NCI-H774 (cell line): ENCODE measurements at regions not wholly inside any gene's neighbourhood (a gene's known extent, or its start where the extent isn't known, plus 50 kb on each side); places are given as distances from the start of the nearest gene placed in this dataset.

ENCODE experiments used
- DNase-seq: peaks from one replicate; lab custom pipeline; 2025; lab: John Stamatoyannopoulos, UW

DNA sequence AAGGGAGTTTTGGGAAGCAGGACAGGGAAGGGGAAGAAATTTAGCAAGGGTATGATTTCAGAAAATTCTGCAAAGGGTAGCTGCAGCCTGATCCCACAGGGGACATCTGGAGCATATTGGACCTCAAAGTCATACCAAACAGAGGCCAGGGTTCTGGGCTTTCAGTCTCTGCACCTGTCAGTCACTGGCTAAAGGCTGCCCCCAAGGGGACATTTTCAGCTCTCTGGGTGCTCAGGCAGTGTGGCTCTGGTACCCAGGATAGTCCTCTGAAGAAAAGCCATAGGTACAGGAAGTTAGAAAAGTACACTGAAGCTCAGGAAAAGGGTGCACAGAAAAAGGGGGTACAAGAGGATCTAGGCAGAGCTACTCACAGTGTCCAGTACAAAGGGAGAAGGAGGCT, 149.2 kb downstream of the INSIG2 start:
- no peak for DNase-seq

DNA sequence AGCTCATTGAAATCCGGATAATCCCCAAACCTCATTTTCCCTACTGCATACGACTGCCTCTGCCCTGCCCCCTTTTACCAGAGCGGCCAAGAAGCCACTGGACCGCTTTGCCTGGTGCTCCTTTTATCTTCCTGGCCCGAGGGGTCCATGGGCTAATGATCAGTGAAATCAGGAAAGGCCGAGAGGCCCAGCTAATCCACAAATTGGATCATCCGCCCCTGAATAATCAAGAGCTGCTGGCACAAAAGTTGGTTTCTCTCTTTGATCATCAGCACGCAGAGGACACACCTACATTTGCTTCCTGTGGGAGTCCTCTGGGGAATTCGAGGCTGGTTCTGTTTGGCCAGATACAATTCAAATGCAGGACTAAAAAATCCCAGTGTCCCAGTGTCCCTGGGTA, 144.5 kb downstream of the INSIG2 start:
- DNase-seq = no peak

- DNase-seq = no peak
Observed at GRCh38 chr2:118232391-118232790, 144.1 kb downstream of the INSIG2 start.

DNA sequence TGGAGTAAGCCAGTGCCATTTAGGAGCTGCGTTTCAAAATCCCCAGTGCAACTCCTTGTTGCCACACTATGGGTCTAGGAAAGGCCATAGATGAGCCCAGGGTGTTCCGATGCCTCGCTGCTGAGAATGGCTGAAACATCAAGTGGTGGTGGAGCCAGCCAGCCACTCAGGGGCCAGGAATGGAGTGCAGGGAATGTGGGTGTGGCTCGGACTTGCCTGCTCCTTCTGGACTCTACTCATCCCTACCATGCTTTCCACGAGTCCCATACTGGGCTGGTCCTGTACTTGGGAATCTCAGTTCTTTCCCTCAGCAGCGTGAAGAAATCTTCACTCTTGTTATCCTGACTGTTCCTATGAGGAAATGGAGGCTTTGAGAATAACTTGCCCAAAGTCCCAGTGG, 143.5 kb downstream of the INSIG2 start:
- no peak for DNase-seq

GRCh38 chr2:118227698-118228508, 139.6 kb downstream of the INSIG2 start:
- no peak for DNase-seq

DNA sequence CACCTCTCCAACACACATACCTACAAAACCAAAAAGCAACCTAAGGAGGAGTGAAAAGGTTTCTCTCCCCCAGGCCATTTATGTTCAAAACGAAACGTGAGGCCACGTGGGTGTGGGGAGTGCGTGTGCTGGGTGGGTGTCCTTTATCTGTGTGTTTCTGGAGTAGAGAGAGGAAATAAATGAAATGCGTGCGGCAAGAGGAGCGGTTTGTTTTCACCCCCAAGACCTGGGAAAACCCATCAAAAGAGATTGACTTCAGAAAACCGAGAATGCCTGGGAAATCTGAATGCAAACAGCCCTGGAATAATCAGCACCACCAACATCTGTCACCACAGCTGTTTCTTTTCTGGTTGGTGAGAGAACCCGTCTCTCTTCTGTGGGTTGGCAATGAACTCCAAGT, 137.4 kb downstream of the INSIG2 start:
- no peak for DNase-seq

- DNase-seq = no peak
Observed at GRCh38 chr2:118224895-118225311, 136.6 kb downstream of the INSIG2 start.

GRCh38 chr2:118223992-118224894, 136.0 kb downstream of the INSIG2 start:
- no peak for DNase-seq

DNA sequence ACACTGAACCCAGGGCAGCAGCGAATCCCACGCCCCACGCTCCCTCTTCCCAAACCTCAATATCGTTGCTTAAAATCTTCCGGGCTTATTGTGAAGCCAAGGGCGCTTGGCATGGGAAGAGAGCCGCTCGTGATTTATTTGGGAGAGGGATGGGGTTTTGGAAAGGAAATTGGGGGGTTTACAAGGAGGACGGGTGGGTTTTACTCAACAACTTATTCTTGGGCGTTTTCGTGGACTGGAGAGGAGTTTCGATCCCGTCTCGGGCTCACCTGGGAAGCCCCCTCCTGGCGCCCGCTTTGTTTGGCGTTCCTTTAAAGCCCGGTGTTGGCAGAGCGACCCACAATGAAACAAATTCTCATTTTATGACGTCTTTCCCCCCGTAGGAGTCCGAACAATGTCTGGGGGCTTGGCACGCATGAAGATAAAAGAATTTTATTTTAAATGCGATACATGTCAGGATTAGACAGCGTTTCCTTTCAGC, 135.3 kb downstream of the INSIG2 start:
- no peak for DNase-seq

DNA sequence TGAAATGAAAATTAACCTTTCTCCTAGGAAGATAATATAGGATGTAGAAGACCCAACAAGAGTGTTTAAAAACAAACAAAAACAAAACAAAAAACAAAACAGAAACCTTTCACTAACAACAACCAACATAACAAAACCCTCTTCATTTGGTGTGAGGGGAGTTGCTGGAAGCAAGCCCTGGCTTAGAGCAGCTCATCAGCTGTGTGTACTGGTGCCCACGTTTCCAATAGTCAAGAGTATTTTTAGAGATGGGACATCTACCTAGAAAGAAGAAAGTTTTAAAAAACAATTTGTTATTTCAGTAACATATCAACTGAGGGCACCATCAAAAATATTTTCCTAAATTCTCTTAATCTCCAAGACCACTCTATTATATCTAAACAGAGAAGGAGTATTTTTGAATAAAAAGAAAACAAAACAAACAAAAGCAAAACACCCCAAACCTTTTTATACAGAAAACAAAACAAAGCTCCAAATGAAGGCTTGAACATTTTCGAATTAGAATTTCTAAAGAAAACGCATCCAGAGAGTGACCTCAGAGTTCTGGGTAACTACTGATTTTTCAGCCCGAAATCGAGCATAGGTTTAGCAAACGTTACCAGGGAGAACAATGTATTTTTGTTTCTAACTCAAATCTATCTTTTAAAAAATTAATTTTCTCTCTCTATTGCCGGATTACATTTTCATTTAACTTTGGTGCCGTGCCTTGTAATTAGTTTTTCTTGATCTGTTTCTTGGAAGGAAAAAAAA, 134.6 kb downstream of the INSIG2 start:
- DNase-seq = no peak

DNA sequence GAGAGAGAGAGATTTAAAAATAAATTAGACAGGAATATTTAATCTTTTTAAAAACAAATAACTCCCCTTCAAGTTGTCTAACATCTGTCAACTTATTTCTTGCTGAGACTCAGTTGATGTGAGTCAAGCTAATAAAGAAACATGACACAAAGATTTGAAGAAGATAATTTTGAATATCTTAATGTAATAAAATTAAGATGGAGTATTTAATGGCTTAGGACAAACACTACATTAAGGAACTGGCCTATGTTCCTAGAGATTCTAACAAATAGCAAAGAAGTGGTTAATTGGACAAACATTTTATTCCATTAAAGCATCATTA, 134.0 kb downstream of the INSIG2 start:
- no peak for DNase-seq

- DNase-seq = peak; percentile 26
Observed at GRCh38 chr2:118221536-118222272, 133.4 kb downstream of the INSIG2 start.

- no peak for DNase-seq
Observed at GRCh38 chr2:118219611-118220010, 131.3 kb downstream of the INSIG2 start.

DNA sequence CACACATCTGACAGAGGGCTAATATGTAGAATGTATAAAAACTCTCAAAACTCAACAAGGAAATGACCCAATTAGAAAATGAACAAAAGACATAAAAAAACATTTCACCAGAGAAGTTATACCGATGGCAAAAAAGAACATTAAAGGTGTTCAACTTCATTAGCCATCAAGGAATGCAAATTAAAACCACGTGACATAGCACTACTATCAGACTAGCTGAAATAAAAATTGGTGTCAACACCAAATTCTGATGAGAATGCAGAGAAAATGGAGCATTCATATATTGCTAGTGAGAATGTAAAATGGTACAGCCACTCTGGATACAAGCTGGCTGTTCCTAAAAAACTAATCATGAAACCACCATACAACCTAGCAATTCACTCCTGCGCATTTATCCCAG, 128.0 kb downstream of the INSIG2 start:
- DNase-seq = no peak

DNA sequence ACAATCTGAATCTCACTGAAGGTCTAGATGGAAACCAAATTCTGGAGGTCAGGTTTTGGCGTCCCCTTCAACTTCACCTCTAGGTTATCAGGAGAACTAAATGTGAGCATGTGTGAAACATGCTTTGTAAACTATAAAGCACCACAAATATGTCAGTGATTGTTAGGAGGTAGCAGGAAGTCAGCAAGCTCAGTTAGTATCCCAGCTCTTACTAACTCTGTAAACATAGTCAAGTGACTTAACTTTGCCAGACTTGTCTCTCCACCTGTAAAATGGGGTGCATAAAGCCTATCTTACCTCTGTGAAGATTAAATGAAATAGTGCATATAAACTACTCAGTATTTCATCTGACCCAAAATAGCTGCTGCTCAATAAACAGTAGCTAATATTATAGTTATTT, 121.5 kb downstream of the INSIG2 start:
- no peak for DNase-seq

GRCh38 chr2:118207889-118208288, 119.6 kb downstream of the INSIG2 start:
- DNase-seq = no peak

- peak; percentile 18 for DNase-seq
Observed at GRCh38 chr2:118202707-118203303, 114.5 kb downstream of the INSIG2 start.

GRCh38 chr2:118198268-118198667, 110.0 kb downstream of the INSIG2 start:
- no peak for DNase-seq

DNA sequence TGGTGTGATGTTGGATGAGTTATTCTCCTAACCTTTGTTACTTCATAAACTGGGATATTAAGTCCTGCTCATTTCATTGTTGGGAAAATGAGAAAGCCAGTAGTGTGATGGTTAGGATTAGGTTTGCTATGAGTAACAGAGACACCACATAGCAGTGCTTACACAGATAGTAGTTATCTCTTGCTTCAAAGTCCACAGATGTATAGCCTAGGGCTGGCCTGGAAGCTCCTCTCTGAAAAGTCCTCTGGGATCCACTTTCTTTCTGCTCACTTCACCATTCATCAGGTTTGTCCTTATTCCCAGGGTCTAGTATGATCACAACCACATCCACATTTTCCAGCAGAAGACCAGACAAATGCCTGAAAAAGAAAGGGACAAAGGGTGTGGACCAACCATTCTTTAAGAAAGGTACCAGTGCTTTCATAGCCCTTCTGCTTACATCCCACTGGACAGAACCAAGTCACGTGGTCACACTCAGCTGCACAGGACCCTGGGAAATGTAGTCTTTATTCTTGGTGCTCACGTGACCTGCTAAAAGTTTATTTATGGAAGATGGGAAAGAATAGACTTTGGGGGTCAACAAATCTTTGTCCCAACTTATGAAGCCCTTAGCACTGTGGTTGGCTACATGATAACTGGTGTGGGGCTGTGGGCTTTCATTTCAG, 108.9 kb downstream of the INSIG2 start:
- peak; percentile 24 for DNase-seq

DNA sequence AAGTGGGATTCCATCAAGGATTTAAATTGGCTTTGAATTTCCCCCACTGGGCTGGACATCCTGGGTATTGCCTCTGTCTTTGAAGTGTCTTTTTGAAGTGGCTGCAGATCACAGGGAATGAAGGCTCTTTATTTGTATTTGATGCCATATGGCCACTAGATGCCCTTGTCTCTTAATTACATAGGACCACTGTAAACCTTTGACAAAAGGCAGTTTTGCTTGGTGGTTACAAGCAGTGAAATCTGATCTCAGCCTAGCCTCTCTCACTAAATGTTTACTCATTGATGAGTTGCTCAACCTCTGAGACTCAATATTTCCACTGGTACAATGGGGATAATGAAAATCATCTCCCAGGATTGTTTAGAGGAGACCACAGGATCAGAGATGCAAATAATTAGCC, 102.2 kb downstream of the INSIG2 start:
- DNase-seq = peak; percentile 79

- DNase-seq = no peak
Observed at GRCh38 chr2:118186858-118187254, 98.6 kb downstream of the INSIG2 start.
